PFSK-1 (cell line): ENCODE measurements at regions not wholly inside any gene's neighbourhood (a gene's known extent, or its start where the extent isn't known, plus 50 kb on each side); places are given as distances from the start of the nearest gene placed in this dataset.

Source experiments
- FOXP2 ChIP-seq: optimal IDR thresholded peaks from 2 replicates; pipeline ENCODE3; 2011; ENCODE audit warnings: borderline replicate concordance, control low read depth, inconsistent platforms; ENCODE audit not compliant: insufficient read depth; ENCODE audit errors: extremely low read length, extremely low read depth
- POLR2AphosphoS5 ChIP-seq: IDR thresholded peaks from 2 replicates; pipeline ENCODE4 v1.6.1; 2012; ENCODE audit warnings: low read depth, mild to moderate bottlenecking, control low read depth, low read length, moderate library complexity
- REST ChIP-seq, 2 experiments: IDR thresholded peaks; 2 replicates each; pipeline versions ENCODE4 v1.6.1 to v1.8.0; 2011 to 2012; ENCODE audit warnings: low read depth in 2 of 2, low read length in 2 of 2, control low read depth in 1 of 2, inconsistent platforms in 1 of 2, mild to moderate bottlenecking in 1 of 2, moderate library complexity in 1 of 2; ENCODE audit not compliant: insufficient read depth in 1 of 2
- SIN3A ChIP-seq: IDR thresholded peaks from 2 replicates; pipeline ENCODE4 v1.6.1; 2012; ENCODE audit warnings: mild to moderate bottlenecking, low read length, moderate library complexity, borderline replicate concordance; ENCODE audit not compliant: insufficient read depth
- TAF1 ChIP-seq: IDR thresholded peaks from 2 replicates; pipeline ENCODE4 v1.6.1; 2012; ENCODE audit warnings: low read length, control low read depth, borderline replicate concordance; ENCODE audit not compliant: insufficient read depth

GRCh38 chr1:31485166-31485565 is 72.2 kb downstream of the SERINC2 start:
- no peak for TF ChIP-seq FOXP2
- no peak for TF ChIP-seq REST (IDR thresholded peaks at IDR 0.05; ENCODE audit: insufficient read depth in 1 of 2, low read depth in 2 of 2, low read length in 2 of 2)
- TF ChIP-seq SIN3A, result no peak
- TF ChIP-seq POLR2AphosphoS5, result no peak
- TF ChIP-seq TAF1, result no peak

GRCh38 chr1:31487143-31487542 is 74.1 kb downstream of the SERINC2 start:
- TF ChIP-seq FOXP2 (no peak), SIN3A (no peak), REST (IDR thresholded peaks at IDR 0.05; ENCODE audit: insufficient read depth in 1 of 2, low read depth in 2 of 2, low read length in 2 of 2) (no peak), POLR2AphosphoS5 (no peak), TAF1 (no peak)

GRCh38 chr1:31487721-31488293 is 74.8 kb downstream of the SERINC2 start:
- TF ChIP-seq TAF1, result no peak
- no peak for TF ChIP-seq SIN3A
- no peak for TF ChIP-seq FOXP2
- TF ChIP-seq POLR2AphosphoS5, result no peak
- TF ChIP-seq REST (IDR thresholded peaks at IDR 0.05; ENCODE audit: insufficient read depth in 1 of 2, low read depth in 2 of 2, low read length in 2 of 2), result no peak

- TF ChIP-seq REST (IDR thresholded peaks at IDR 0.05; ENCODE audit: insufficient read depth in 1 of 2, low read depth in 2 of 2, low read length in 2 of 2), result no peak
- TF ChIP-seq FOXP2, result no peak
- no peak for TF ChIP-seq POLR2AphosphoS5
- TF ChIP-seq TAF1, result no peak
- TF ChIP-seq SIN3A, result no peak
Measured at GRCh38 chr1:31488528-31488927, 75.5 kb downstream of the SERINC2 start.

- no peak for TF ChIP-seq REST (IDR thresholded peaks at IDR 0.05; ENCODE audit: insufficient read depth in 1 of 2, low read depth in 2 of 2, low read length in 2 of 2)
- TF ChIP-seq POLR2AphosphoS5, result no peak
- no peak for TF ChIP-seq SIN3A
- TF ChIP-seq TAF1, result no peak
- no peak for TF ChIP-seq FOXP2
Measured at GRCh38 chr1:31497601-31498000, 78.7 kb upstream of the TINAGL1 start.
